SK-N-SH (cell line): ENCODE measurements at regions not wholly inside any gene's neighbourhood (a gene's known extent, or its start where the extent isn't known, plus 50 kb on each side); places are given as distances from the start of the nearest gene placed in this dataset.

ENCODE experiments used
- CTCF ChIA-PET: fragments of 300-600, 350-600 bp; formaldehyde crosslinking; extraction: SDS; loops from one replicate; lab custom pipeline; 2021; lab: Yijun Ruan, JAX
- POLR2A ChIA-PET: fragments of 350-600 bp; sonication (Branson Sonifier 250); formaldehyde crosslinking; extraction: SDS; loops from one replicate; lab custom pipeline; 2020; ENCODE audit warnings: antibody characterized with exemption, inconsistent platforms; lab: Yijun Ruan, JAX
- DNase-seq: peaks from one replicate; pipeline ENCODE4 v3.0.0; 2012
- H2AFZ ChIP-seq: fragments of 200-600 bp; sonication (generic); 2 replicates; pipeline ENCODE4 v1.8.1; 2016; ENCODE audit warnings: antibody characterized with exemption, mild to moderate bottlenecking, low read depth
- H3F3A ChIP-seq: fragments of 200-600 bp; sonication (generic); replicated peaks from 2 replicates; pipeline ENCODE3; 2016; ENCODE audit warnings: antibody characterized with exemption, mild to moderate bottlenecking; ENCODE audit not compliant: insufficient read depth
- H3K27ac ChIP-seq, 2 experiments: fragments of 200-500 bp in 1 of 2; fragments of 200-600 bp in 1 of 2; sonication (Bioruptor generic) in 1 of 2; sonication (generic), shearing (Covaris generic) in 1 of 2; 2 replicates each; pipeline versions ENCODE4 v1.5.1 to v1.6.1; 2014 to 2016; ENCODE audit warnings: low read depth in 2 of 2, inconsistent platforms in 1 of 2, low read length in 1 of 2, mild to moderate bottlenecking in 1 of 2, mixed read lengths in 1 of 2
- H3K27me3 ChIP-seq: fragments of 200-600 bp; sonication (generic), shearing (Covaris generic); 2 replicates; pipeline ENCODE4 v1.6.1; 2016; ENCODE audit warnings: mixed run types; ENCODE audit not compliant: insufficient read depth
- H3K36me3 ChIP-seq, 2 experiments: fragments of 200-500 bp in 1 of 2; fragments of 200-600 bp in 1 of 2; sonication (Bioruptor generic) in 1 of 2; sonication (generic) in 1 of 2; replicated peaks in 1 of 2; 2 replicates each; pipeline versions ENCODE3 to v1.5.1; 2014 to 2016; ENCODE audit warnings: low read length in 1 of 2, mild to moderate bottlenecking in 1 of 2; ENCODE audit not compliant: insufficient read depth in 2 of 2, control insufficient read depth in 1 of 2
- H3K4me1 ChIP-seq, 2 experiments: fragments of 200-500 bp in 1 of 2; fragments of 200-600 bp in 1 of 2; sonication (Bioruptor generic) in 1 of 2; sonication (generic), shearing (Covaris generic) in 1 of 2; 2 replicates each; pipeline versions ENCODE4 v1.5.1 to v1.6.1; 2014 to 2016; ENCODE audit warnings: low read depth in 1 of 2, low read length in 1 of 2, mixed run types in 1 of 2; ENCODE audit not compliant: insufficient read depth in 2 of 2, control insufficient read depth in 1 of 2
- H3K4me2 ChIP-seq: fragments of 200-600 bp; sonication (generic), shearing (Covaris generic); 2 replicates; pipeline ENCODE4 v1.6.1; 2017; ENCODE audit warnings: mixed run types
- H3K4me3 ChIP-seq, 2 experiments: fragments of 200-500 bp in 1 of 2; fragments of 200-600 bp in 1 of 2; sonication (Bioruptor generic) in 1 of 2; sonication (generic), shearing (Covaris generic) in 1 of 2; 2 replicates each; pipeline versions ENCODE4 v1.5.1 to v1.8.1; 2014 to 2016; ENCODE audit warnings: low read depth in 2 of 2, inconsistent platforms in 1 of 2, low read length in 1 of 2, mild to moderate bottlenecking in 1 of 2, mixed read lengths in 1 of 2, moderate library complexity in 1 of 2
- H3K79me2 ChIP-seq: fragments of 200-600 bp; sonication (generic); 2 replicates; pipeline ENCODE4 v1.8.1; 2017; ENCODE audit warnings: mild to moderate bottlenecking; ENCODE audit not compliant: insufficient read depth
- H3K9ac ChIP-seq: fragments of 200-600 bp; sonication (generic); 2 replicates; pipeline ENCODE4 v1.6.1; 2017; ENCODE audit warnings: mixed run types
- H3K9me2 ChIP-seq: fragments of 200-600 bp; sonication (generic); 2 replicates; pipeline ENCODE4 v1.6.1; 2017; ENCODE audit warnings: mixed run types
- H3K9me3 ChIP-seq: fragments of 200-600 bp; sonication (generic); 2 replicates; pipeline ENCODE4 v1.6.1; 2017; ENCODE audit warnings: mixed run types, mild to moderate bottlenecking, moderate library complexity
- H4K20me1 ChIP-seq: fragments of 200-600 bp; sonication (generic); 2 replicates; pipeline ENCODE4 v1.6.1; 2017; ENCODE audit warnings: mild to moderate bottlenecking, mixed run types; ENCODE audit not compliant: insufficient read depth
- CHD2 ChIP-seq: fragments of 150-350 bp; IDR thresholded peaks from 2 replicates; pipeline ENCODE4 v1.6.1; 2018; ENCODE audit warnings: low read length; ENCODE audit not compliant: partially characterized antibody
- ELF1 ChIP-seq: IDR thresholded peaks from 2 replicates; pipeline ENCODE4 v1.4.0; 2012
- EZH2phosphoT487 ChIP-seq: fragments of 200-600 bp; sonication (generic); IDR thresholded peaks from 2 replicates; pipeline ENCODE4 v1.6.1; 2017; ENCODE audit warnings: low read depth, mixed run types, mild to moderate bottlenecking, antibody characterized with exemption, moderate library complexity, borderline replicate concordance
- FOSL2 ChIP-seq: IDR thresholded peaks from 2 replicates; pipeline ENCODE4 v1.4.0; 2012; ENCODE audit warnings: low read depth, mild to moderate bottlenecking, moderate library complexity, borderline replicate concordance
- FOXJ3 ChIP-seq: sonication (generic); formaldehyde crosslinking; IDR thresholded peaks from 2 replicates; pipeline ENCODE4 v1.5.1; 2020; ENCODE audit warnings: mild to moderate bottlenecking, missing genetic modification reagents
- FOXM1 ChIP-seq: IDR thresholded peaks from 2 replicates; pipeline ENCODE4 v1.4.0; 2012; ENCODE audit warnings: low read depth, mild to moderate bottlenecking
- GABPA ChIP-seq: IDR thresholded peaks from 2 replicates; pipeline ENCODE4 v1.4.0; 2012; ENCODE audit warnings: low read depth, mild to moderate bottlenecking
- GATA2 ChIP-seq: sonication (generic); formaldehyde crosslinking; IDR thresholded peaks from 2 replicates; pipeline ENCODE4 v1.5.0; 2020; ENCODE audit warnings: mild to moderate bottlenecking, missing genetic modification reagents
- JUND ChIP-seq: IDR thresholded peaks from 2 replicates; pipeline ENCODE4 v1.4.0; 2012
- MEF2A ChIP-seq: IDR thresholded peaks from 2 replicates; pipeline ENCODE4 v1.4.0; 2012; ENCODE audit warnings: low read depth, borderline replicate concordance
- POLR2AphosphoS5 ChIP-seq: IDR thresholded peaks from 2 replicates; pipeline ENCODE4 v1.6.1; 2012; ENCODE audit warnings: low read depth, low read length
- RAD21 ChIP-seq: IDR thresholded peaks from 2 replicates; pipeline ENCODE4 v1.6.1; 2012; ENCODE audit warnings: mild to moderate bottlenecking, low read length
- SIN3A ChIP-seq: IDR thresholded peaks from 2 replicates; pipeline ENCODE4 v1.6.1; 2012; ENCODE audit warnings: low read depth, mild to moderate bottlenecking, low read length, moderate library complexity, borderline replicate concordance
- SMC3 ChIP-seq: IDR thresholded peaks from 2 replicates; pipeline ENCODE4 v1.6.1; 2012; ENCODE audit warnings: low read depth, low read length, improper control_type of control experiment
- TCF12 ChIP-seq: IDR thresholded peaks from 2 replicates; pipeline ENCODE4 v1.4.0; 2012
- YY1 ChIP-seq: IDR thresholded peaks from 2 replicates; pipeline ENCODE4 v1.4.0; 2012; ENCODE audit warnings: low read depth, mild to moderate bottlenecking
- WGBS: methylation state at CpG from one replicate; pipeline ENCODE4 v1.1.6; 2017; ENCODE audit warnings: low lambda C conversion rate; 5-methylcytosine and 5-hydroxymethylcytosine counted together
- TF ChIP-seq, protein P1 (sequence below): IDR thresholded peaks from 2 replicates; pipeline ENCODE4 v1.4.0; 2012; ENCODE audit warnings: low read depth, borderline replicate concordance
- TF ChIP-seq, protein P2 (sequence below): fragments of 150-350 bp; IDR thresholded peaks from 2 replicates; pipeline ENCODE4 v1.6.1; 2016; ENCODE audit warnings: mild to moderate bottlenecking, low read depth, low read length
- TF ChIP-seq, protein P3 (sequence below): IDR thresholded peaks from 2 replicates; pipeline ENCODE4 v1.6.1; 2012; ENCODE audit warnings: mild to moderate bottlenecking, low read depth, low read length, moderate library complexity

DNA sequence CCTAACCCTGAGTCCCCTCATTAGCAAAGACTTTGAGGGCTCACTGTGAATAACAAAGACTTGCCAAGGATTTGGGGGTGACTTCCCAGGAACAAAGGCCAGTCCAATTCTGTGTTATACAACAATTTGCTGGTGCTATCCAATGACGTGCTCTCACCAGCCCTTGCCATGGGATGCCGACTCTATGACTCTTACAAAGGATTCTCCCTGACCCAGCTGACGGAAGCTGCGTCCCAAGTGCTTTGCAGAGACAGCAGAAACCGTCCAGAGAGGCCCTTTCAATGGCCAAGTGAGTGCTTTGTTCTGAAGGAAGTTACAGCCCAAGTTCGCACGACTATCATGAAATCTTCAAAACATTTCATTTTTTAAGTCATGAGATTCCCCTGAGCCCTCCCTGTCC, 345.3 kb upstream of the TNRC6C start:
- H2AFZ ChIP-seq, result no peak overlapping the region
- no peak for TF ChIP-seq POLR2AphosphoS5
- TF ChIP-seq, protein P1, sequence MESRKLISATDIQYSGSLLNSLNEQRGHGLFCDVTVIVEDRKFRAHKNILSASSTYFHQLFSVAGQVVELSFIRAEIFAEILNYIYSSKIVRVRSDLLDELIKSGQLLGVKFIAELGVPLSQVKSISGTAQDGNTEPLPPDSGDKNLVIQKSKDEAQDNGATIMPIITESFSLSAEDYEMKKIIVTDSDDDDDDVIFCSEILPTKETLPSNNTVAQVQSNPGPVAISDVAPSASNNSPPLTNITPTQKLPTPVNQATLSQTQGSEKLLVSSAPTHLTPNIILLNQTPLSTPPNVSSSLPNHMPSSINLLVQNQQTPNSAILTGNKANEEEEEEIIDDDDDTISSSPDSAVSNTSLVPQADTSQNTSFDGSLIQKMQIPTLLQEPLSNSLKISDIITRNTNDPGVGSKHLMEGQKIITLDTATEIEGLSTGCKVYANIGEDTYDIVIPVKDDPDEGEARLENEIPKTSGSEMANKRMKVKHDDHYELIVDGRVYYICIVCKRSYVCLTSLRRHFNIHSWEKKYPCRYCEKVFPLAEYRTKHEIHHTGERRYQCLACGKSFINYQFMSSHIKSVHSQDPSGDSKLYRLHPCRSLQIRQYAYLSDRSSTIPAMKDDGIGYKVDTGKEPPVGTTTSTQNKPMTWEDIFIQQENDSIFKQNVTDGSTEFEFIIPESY, result no peak
- no peak for TF ChIP-seq YY1
- TF ChIP-seq TCF12, result no peak
- TF ChIP-seq, all 33 proteins: peak for 0
- Histone ChIP-seq H3F3A (no peaks in the 10 kb centered on the region), H3K79me2 (no peaks in the 10 kb centered on the region), H3K4me3 (no peak overlapping the region), H3K9ac (no peak overlapping the region), H3K4me1 (peaks cover 0 to 2% of the 10 kb centered on the region in 2 experiments; a peak in 1 of 4 replicates), H3K9me2 (no peaks in the 10 kb centered on the region), H3K36me3 (no peaks in the 10 kb centered on the region), H3K9me3 (no peaks in the 10 kb centered on the region), H3K4me2 (no peak overlapping the region), H3K27ac (no peak overlapping the region), H4K20me1 (no peaks in the 10 kb centered on the region), H3K27me3 (peaks cover 20% of the 10 kb centered on the region)
- ChIA-PET POLR2A (no interaction called here), CTCF (interaction anchor here (2.3 kb wide), 1 partner anchor 70 kb away, joined by 6 read pairs; no protein-coding TSS in a partner anchor)
- no peak for DNase-seq
- WGBS, result 49% methylated on average over 7 of the region's 7 CpGs

DNA sequence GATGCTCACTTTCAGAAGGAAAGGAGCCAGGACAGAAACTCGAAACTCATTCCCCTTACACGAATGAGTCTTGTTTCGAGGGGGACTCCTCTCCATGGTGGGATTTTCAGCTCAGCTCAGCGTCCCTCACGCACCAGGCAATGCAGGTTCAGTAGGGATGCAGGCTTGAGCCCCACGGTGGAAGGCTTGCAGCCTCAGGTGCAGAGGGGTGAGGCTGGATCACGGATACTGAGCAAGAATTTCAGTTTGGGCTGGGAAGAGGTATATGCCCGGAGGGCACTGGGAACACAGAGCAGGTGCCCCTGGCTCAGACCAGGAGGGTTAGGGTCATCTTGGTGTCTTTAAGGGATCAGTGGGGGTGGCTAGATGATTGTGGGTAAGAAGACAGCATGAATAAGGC, 344.9 kb upstream of the TNRC6C start:
- Histone ChIP-seq H4K20me1 (no peaks in the 10 kb centered on the region), H3K27me3 (peaks cover 20% of the 10 kb centered on the region), H3K4me1 (peaks cover 0 to 2% of the 10 kb centered on the region in 2 experiments; a peak in 1 of 4 replicates), H3K9ac (no peak overlapping the region), H3F3A (no peaks in the 10 kb centered on the region), H3K4me3 (no peak overlapping the region), H3K36me3 (no peaks in the 10 kb centered on the region), H3K4me2 (no peak overlapping the region), H3K27ac (no peak overlapping the region), H2AFZ (no peak overlapping the region), H3K9me3 (no peaks in the 10 kb centered on the region), H3K9me2 (no peaks in the 10 kb centered on the region), H3K79me2 (no peaks in the 10 kb centered on the region)
- no peak for TF ChIP-seq POLR2AphosphoS5
- no peak for TF ChIP-seq FOXM1
- no peak for TF ChIP-seq SIN3A
- TF ChIP-seq, protein P2, sequence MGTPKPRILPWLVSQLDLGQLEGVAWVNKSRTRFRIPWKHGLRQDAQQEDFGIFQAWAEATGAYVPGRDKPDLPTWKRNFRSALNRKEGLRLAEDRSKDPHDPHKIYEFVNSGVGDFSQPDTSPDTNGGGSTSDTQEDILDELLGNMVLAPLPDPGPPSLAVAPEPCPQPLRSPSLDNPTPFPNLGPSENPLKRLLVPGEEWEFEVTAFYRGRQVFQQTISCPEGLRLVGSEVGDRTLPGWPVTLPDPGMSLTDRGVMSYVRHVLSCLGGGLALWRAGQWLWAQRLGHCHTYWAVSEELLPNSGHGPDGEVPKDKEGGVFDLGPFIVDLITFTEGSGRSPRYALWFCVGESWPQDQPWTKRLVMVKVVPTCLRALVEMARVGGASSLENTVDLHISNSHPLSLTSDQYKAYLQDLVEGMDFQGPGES, result no peak
- TF ChIP-seq ELF1, result no peak
- TF ChIP-seq MEF2A, result no peak
- no peak for TF ChIP-seq CHD2
- no peak for TF ChIP-seq SMC3
- TF ChIP-seq GABPA, result no peak
- TF ChIP-seq, protein P3, sequence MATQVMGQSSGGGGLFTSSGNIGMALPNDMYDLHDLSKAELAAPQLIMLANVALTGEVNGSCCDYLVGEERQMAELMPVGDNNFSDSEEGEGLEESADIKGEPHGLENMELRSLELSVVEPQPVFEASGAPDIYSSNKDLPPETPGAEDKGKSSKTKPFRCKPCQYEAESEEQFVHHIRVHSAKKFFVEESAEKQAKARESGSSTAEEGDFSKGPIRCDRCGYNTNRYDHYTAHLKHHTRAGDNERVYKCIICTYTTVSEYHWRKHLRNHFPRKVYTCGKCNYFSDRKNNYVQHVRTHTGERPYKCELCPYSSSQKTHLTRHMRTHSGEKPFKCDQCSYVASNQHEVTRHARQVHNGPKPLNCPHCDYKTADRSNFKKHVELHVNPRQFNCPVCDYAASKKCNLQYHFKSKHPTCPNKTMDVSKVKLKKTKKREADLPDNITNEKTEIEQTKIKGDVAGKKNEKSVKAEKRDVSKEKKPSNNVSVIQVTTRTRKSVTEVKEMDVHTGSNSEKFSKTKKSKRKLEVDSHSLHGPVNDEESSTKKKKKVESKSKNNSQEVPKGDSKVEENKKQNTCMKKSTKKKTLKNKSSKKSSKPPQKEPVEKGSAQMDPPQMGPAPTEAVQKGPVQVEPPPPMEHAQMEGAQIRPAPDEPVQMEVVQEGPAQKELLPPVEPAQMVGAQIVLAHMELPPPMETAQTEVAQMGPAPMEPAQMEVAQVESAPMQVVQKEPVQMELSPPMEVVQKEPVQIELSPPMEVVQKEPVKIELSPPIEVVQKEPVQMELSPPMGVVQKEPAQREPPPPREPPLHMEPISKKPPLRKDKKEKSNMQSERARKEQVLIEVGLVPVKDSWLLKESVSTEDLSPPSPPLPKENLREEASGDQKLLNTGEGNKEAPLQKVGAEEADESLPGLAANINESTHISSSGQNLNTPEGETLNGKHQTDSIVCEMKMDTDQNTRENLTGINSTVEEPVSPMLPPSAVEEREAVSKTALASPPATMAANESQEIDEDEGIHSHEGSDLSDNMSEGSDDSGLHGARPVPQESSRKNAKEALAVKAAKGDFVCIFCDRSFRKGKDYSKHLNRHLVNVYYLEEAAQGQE, result no peak
- TF ChIP-seq RAD21, result no peak
- no peak for TF ChIP-seq GATA2 (CRISPR knock-in tag)
- TF ChIP-seq, protein P1, result no peak
- TF ChIP-seq FOXJ3 (CRISPR knock-in tag), result no peak
- no peak for TF ChIP-seq JUND
- TF ChIP-seq YY1, result no peak
- TF ChIP-seq FOSL2, result no peak
- no peak for TF ChIP-seq EZH2phosphoT487
- no peak for DNase-seq
- POLR2A ChIA-PET, result no interaction called here
- WGBS, result 53% methylated on average over 7 of the region's 8 CpGs
- CTCF ChIA-PET, result interaction anchor here (1.4 kb wide), 1 partner anchor 12 kb away, joined by 3 read pairs; no protein-coding TSS in a partner anchor
